ENCODE measurements at regions not wholly inside any gene's neighbourhood (a gene's known extent, or its start where the extent isn't known, plus 50 kb on each side); places are given as distances from the start of the nearest gene placed in this dataset.
A peak's percentile ranks its signal among the peaks of the same experiment; 100 is the strongest.
"Not testable (repeated sequence)": the region's sequence is repeated elsewhere in the genome, so short reads cannot be mapped to it uniquely, and the experiment has no call there.

GRCh38 chr2:87466591-87467120, 281.2 kb upstream of the PLGLB2 start:
- DNase-seq (ENCODE audit: low spot score in 2 of 2); H3K9me3 ChIP-seq; H3K4me1 ChIP-seq; H3K27me3 ChIP-seq (ENCODE audit: low read depth); H3K36me3 ChIP-seq (replicated peaks); in situ Hi-C loops (cut with MboI; ENCODE audit: low sequenced_read_pairs); H3K4me3 ChIP-seq: not testable (repeated sequence)

- H3K27me3 ChIP-seq (ENCODE audit: low read depth); H3K9me3 ChIP-seq; DNase-seq (ENCODE audit: low spot score in 2 of 2); H3K4me3 ChIP-seq; H3K36me3 ChIP-seq (replicated peaks); H3K4me1 ChIP-seq; in situ Hi-C loops (cut with MboI; ENCODE audit: low sequenced_read_pairs): not testable (repeated sequence)
Measured at GRCh38 chr2:87468429-87468981, 279.4 kb upstream of the PLGLB2 start.

- H3K4me3 ChIP-seq; H3K27me3 ChIP-seq (ENCODE audit: low read depth); H3K36me3 ChIP-seq (replicated peaks); H3K9me3 ChIP-seq; DNase-seq (ENCODE audit: low spot score in 2 of 2); H3K4me1 ChIP-seq; in situ Hi-C loops (cut with MboI; ENCODE audit: low sequenced_read_pairs): not testable (repeated sequence)
Measured at GRCh38 chr2:87469180-87470151, 278.4 kb upstream of the PLGLB2 start.

GRCh38 chr2:87470381-87471380, 277.2 kb upstream of the PLGLB2 start:
- in situ Hi-C loops (cut with MboI; ENCODE audit: low sequenced_read_pairs); H3K36me3 ChIP-seq (replicated peaks); H3K4me3 ChIP-seq; H3K9me3 ChIP-seq; H3K4me1 ChIP-seq; H3K27me3 ChIP-seq (ENCODE audit: low read depth); DNase-seq (ENCODE audit: low spot score in 2 of 2): not testable (repeated sequence)

GRCh38 chr2:87471478-87471877, 276.4 kb upstream of the PLGLB2 start:
- H3K4me3 ChIP-seq; H3K4me1 ChIP-seq; H3K9me3 ChIP-seq; H3K27me3 ChIP-seq (ENCODE audit: low read depth); in situ Hi-C loops (cut with MboI; ENCODE audit: low sequenced_read_pairs); H3K36me3 ChIP-seq (replicated peaks); DNase-seq (ENCODE audit: low spot score in 2 of 2): not testable (repeated sequence)

GRCh38 chr2:87476223-87476872, 271.5 kb upstream of the PLGLB2 start:
- H3K4me1 ChIP-seq; DNase-seq (ENCODE audit: low spot score in 2 of 2); H3K27me3 ChIP-seq (ENCODE audit: low read depth); in situ Hi-C loops (cut with MboI; ENCODE audit: low sequenced_read_pairs); H3K9me3 ChIP-seq; H3K36me3 ChIP-seq (replicated peaks); H3K4me3 ChIP-seq: not testable (repeated sequence)

- H3K4me1 ChIP-seq; H3K36me3 ChIP-seq (replicated peaks); H3K27me3 ChIP-seq (ENCODE audit: low read depth); H3K4me3 ChIP-seq; in situ Hi-C loops (cut with MboI; ENCODE audit: low sequenced_read_pairs); DNase-seq (ENCODE audit: low spot score in 2 of 2); H3K9me3 ChIP-seq: not testable (repeated sequence)
Measured at GRCh38 chr2:87476936-87477335, 271.0 kb upstream of the PLGLB2 start.

- H3K9me3 ChIP-seq; in situ Hi-C loops (cut with MboI; ENCODE audit: low sequenced_read_pairs); H3K4me1 ChIP-seq; H3K36me3 ChIP-seq (replicated peaks); H3K27me3 ChIP-seq (ENCODE audit: low read depth); DNase-seq (ENCODE audit: low spot score in 2 of 2); H3K4me3 ChIP-seq: not testable (repeated sequence)
Measured at GRCh38 chr2:87477669-87478428, 270.0 kb upstream of the PLGLB2 start.

GRCh38 chr2:87478911-87479310, 269.0 kb upstream of the PLGLB2 start:
- H3K36me3 ChIP-seq (replicated peaks); DNase-seq (ENCODE audit: low spot score in 2 of 2); H3K27me3 ChIP-seq (ENCODE audit: low read depth); H3K9me3 ChIP-seq; H3K4me1 ChIP-seq; H3K4me3 ChIP-seq; in situ Hi-C loops (cut with MboI; ENCODE audit: low sequenced_read_pairs): not testable (repeated sequence)

- DNase-seq (ENCODE audit: low spot score in 2 of 2); H3K27me3 ChIP-seq (ENCODE audit: low read depth); H3K36me3 ChIP-seq (replicated peaks); H3K9me3 ChIP-seq; H3K4me1 ChIP-seq; in situ Hi-C loops (cut with MboI; ENCODE audit: low sequenced_read_pairs); H3K4me3 ChIP-seq: not testable (repeated sequence)
Measured at GRCh38 chr2:87483093-87483680, 264.7 kb upstream of the PLGLB2 start.

- H3K27me3 ChIP-seq (ENCODE audit: low read depth); H3K4me3 ChIP-seq; H3K9me3 ChIP-seq; H3K36me3 ChIP-seq (replicated peaks); in situ Hi-C loops (cut with MboI; ENCODE audit: low sequenced_read_pairs); DNase-seq (ENCODE audit: low spot score in 2 of 2); H3K4me1 ChIP-seq: not testable (repeated sequence)
Measured at GRCh38 chr2:87484363-87484762, 263.5 kb upstream of the PLGLB2 start.

- H3K4me1 ChIP-seq; H3K9me3 ChIP-seq; H3K36me3 ChIP-seq (replicated peaks); H3K27me3 ChIP-seq (ENCODE audit: low read depth); in situ Hi-C loops (cut with MboI; ENCODE audit: low sequenced_read_pairs); H3K4me3 ChIP-seq: not testable (repeated sequence)
- DNase-seq (ENCODE audit: low spot score in 2 of 2): peak; percentile 8 to 56
Measured at GRCh38 chr2:87485455-87485854, 262.4 kb upstream of the PLGLB2 start.
